ENCODE measurements at regions not wholly inside any gene's neighbourhood (a gene's known extent, or its start where the extent isn't known, plus 50 kb on each side); places are given as distances from the start of the nearest gene placed in this dataset.

DNA sequence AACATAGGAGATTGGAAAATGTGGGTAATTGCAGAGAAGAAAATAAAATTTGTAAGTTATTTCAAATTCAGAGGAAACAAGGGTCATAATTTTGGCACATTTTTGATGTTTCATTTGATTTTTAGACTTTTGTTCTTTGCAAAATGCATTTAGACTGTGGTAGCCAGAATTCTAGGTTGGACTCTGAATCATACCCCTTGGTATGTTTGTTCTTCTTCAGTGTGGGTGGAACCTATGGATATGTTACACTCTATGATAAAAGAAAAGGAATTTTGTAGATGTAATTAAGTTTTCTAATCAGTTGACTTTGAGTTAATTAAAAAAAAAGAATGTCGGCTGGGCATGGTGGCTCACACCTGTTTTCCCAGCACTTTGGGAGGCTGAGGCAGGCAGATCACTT, 827.0 kb downstream of the AACS start:
- no peaks in the 10 kb centered on the region for H3K27me3 Mint-ChIP-seq
- H3K27ac ChIP-seq (ENCODE audit: insufficient read depth, low read length, poor library complexity, severe bottlenecking), result no peak overlapping the region
- no peaks in the 10 kb centered on the region for H3K9me3 ChIP-seq (ENCODE audit: control insufficient read depth in 2 of 2, low read length in 2 of 2)
- H3K4me1 ChIP-seq (ENCODE audit: control insufficient read depth, insufficient read depth, low read length, poor library complexity, severe bottlenecking), result no peaks in the 10 kb centered on the region
- H3K36me3 ChIP-seq (ENCODE audit: control insufficient read depth, insufficient read depth, low read length), result no peaks in the 10 kb centered on the region
- ATAC-seq (ENCODE audit: low read depth in 2 of 2) (no peak), DNase-seq (no peak)
- no peak overlapping the region for H3K4me3 ChIP-seq (ENCODE audit: low read depth, low read length)
- H3K4me1 Mint-ChIP-seq, result no peaks in the 10 kb centered on the region
- H3K27ac Mint-ChIP-seq, result no peak overlapping the region
- peaks cover 0 to 5% (median 2%) of the 10 kb centered on the region in 7 donors for H3K9me3 Mint-ChIP-seq
- no peaks in the 10 kb centered on the region for H3K27me3 ChIP-seq (ENCODE audit: control insufficient read depth, insufficient read depth, low read length)
- no peak overlapping the region for H3K4me3 Mint-ChIP-seq
- H3K36me3 Mint-ChIP-seq, result no peaks in the 10 kb centered on the region

DNA sequence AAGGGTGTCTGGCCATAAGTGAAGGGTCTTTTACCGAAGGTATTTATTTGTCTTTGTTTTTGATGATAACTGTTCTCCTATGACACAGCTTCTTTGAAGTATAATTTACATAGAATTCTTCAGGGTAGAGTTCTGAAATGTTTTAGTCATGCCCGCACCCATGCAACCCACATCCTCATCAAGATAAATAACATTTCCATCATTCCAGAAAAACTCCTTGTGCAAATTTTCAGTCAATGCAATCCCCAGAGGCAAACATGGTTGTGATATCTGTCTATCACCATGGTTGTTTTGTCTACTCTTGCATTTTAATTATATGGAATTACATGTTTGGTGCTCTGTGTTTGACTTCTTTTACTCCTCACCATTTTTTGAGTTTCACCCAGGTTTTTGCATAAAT, 837.8 kb downstream of the AACS start:
- Histone ChIP-seq H3K4me1 (ENCODE audit: control insufficient read depth, insufficient read depth, low read length, poor library complexity, severe bottlenecking) (no peaks in the 10 kb centered on the region), H3K27me3 (ENCODE audit: control insufficient read depth, insufficient read depth, low read length) (no peaks in the 10 kb centered on the region), H3K27ac (ENCODE audit: insufficient read depth, low read length, poor library complexity, severe bottlenecking) (no peak overlapping the region), H3K4me3 (ENCODE audit: low read depth, low read length) (no peak overlapping the region), H3K9me3 (ENCODE audit: control insufficient read depth in 2 of 2, low read length in 2 of 2) (no peaks in the 10 kb centered on the region), H3K36me3 (ENCODE audit: control insufficient read depth, insufficient read depth, low read length) (no peaks in the 10 kb centered on the region)
- DNase-seq (no peak), ATAC-seq (ENCODE audit: low read depth in 2 of 2) (no peak)
- H3K27ac Mint-ChIP-seq, result no peak overlapping the region
- H3K27me3 Mint-ChIP-seq, result no peaks in the 10 kb centered on the region
- H3K9me3 Mint-ChIP-seq, result peaks cover 0 to 13% (median 4%) of the 10 kb centered on the region in 7 donors
- no peaks in the 10 kb centered on the region for H3K36me3 Mint-ChIP-seq
- no peaks in the 10 kb centered on the region for H3K4me1 Mint-ChIP-seq
- H3K4me3 Mint-ChIP-seq, result no peak overlapping the region

DNA sequence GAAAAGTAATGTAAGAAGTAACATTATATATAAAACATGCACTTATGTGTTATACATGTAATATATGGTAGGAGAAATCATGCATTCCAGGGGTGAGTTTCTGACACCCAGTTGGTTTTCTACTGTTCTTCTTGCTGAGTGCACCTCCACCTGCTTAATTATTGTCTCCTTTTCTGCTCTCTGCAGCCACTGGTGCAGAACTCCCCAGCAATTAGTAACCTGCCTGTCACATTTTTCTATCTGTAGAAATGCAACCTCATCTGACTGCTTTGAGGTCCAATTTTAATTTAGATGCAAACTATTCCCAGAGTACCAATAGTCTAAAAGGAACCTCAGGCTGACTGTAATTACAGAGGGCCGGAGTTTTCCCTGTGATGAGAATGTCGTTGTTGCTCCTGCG, 842.1 kb downstream of the AACS start:
- H3K27me3 ChIP-seq (ENCODE audit: control insufficient read depth, insufficient read depth, low read length), result no peaks in the 10 kb centered on the region
- H3K9me3 Mint-ChIP-seq, result peaks cover 2 to 15% (median 5%) of the 10 kb centered on the region in 7 donors
- H3K27ac Mint-ChIP-seq, result no peak overlapping the region
- H3K27me3 Mint-ChIP-seq, result no peaks in the 10 kb centered on the region
- H3K4me3 ChIP-seq (ENCODE audit: low read depth, low read length), result no peak overlapping the region
- H3K9me3 ChIP-seq (ENCODE audit: control insufficient read depth in 2 of 2, low read length in 2 of 2), result no peaks in the 10 kb centered on the region
- H3K4me3 Mint-ChIP-seq, result no peak overlapping the region
- no peaks in the 10 kb centered on the region for H3K4me1 Mint-ChIP-seq
- H3K36me3 Mint-ChIP-seq, result no peaks in the 10 kb centered on the region
- DNase-seq (no peak), ATAC-seq (ENCODE audit: low read depth in 2 of 2) (no peak)
- no peak overlapping the region for H3K27ac ChIP-seq (ENCODE audit: insufficient read depth, low read length, poor library complexity, severe bottlenecking)
- H3K4me1 ChIP-seq (ENCODE audit: control insufficient read depth, insufficient read depth, low read length, poor library complexity, severe bottlenecking), result no peaks in the 10 kb centered on the region
- no peaks in the 10 kb centered on the region for H3K36me3 ChIP-seq (ENCODE audit: control insufficient read depth, insufficient read depth, low read length)

DNA sequence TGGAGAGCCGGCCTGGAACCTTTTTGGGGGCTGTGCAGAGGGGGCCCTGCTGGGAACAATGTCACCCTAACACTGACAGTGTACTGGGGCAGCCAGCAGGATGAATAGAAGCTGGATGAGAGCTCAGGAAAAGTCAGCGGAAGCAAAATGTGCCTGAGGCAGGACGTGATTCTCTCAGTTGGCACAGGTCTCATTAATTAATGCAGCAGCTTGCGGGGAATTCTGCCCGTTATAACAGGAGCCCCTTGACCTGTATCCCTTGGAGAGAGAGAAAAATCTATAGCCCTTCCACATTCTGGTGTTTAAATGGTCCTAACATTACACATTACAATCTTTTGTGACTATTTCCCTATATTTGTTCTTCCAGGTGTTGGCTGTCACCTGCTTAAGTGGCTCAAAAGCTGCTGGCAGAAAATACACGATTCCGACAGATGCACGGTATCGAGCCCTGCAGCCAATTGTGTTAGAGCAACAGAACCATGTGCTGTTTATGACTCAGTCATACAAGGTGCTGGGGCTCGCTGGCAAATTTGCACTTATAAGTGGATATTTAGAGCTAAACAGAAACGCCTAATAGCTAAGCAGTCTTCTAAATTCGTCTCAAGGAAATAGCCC, 854.7 kb downstream of the AACS start:
- DNase-seq, result no peak
- Mint-ChIP-seq H3K4me3 (no peak overlapping the region), H3K27me3 (no peaks in the 10 kb centered on the region), H3K9me3 (peaks cover 1 to 12% (median 5%) of the 10 kb centered on the region in 7 donors), H3K36me3 (no peaks in the 10 kb centered on the region), H3K27ac (no peak overlapping the region), H3K4me1 (no peaks in the 10 kb centered on the region)
- no peak for ATAC-seq (ENCODE audit: low read depth in 2 of 2)
- H3K9me3 ChIP-seq (ENCODE audit: control insufficient read depth in 2 of 2, low read length in 2 of 2), result peaks cover 0 to 3% of the 10 kb centered on the region in 2 experiments
- H3K36me3 ChIP-seq (ENCODE audit: control insufficient read depth, insufficient read depth, low read length), result no peaks in the 10 kb centered on the region
- H3K27me3 ChIP-seq (ENCODE audit: control insufficient read depth, insufficient read depth, low read length), result no peaks in the 10 kb centered on the region
- no peak overlapping the region for H3K27ac ChIP-seq (ENCODE audit: insufficient read depth, low read length, poor library complexity, severe bottlenecking)
- no peaks in the 10 kb centered on the region for H3K4me1 ChIP-seq (ENCODE audit: control insufficient read depth, insufficient read depth, low read length, poor library complexity, severe bottlenecking)
- H3K4me3 ChIP-seq (ENCODE audit: low read depth, low read length), result no peak overlapping the region

DNA sequence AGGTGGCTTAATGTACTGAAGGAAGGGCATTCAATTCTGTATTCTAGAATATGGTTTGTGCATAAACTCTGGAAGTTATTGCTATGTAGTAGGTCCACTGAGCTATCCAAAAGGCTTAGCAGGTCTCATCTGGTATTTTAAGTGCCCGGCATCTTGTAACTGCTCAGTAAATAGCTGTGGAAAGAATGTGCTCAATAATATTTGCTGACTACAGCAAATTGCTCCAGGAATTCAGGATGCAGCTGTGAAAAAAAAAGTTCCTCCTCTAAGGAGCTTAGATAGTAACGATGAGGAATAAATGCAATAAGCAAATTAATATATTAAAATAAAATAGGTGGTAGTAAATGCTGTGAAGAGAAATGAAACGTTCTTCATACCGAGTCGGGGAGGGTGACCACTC, 857.1 kb downstream of the AACS start:
- Histone ChIP-seq H3K27me3 (ENCODE audit: control insufficient read depth, insufficient read depth, low read length) (no peaks in the 10 kb centered on the region), H3K4me1 (ENCODE audit: control insufficient read depth, insufficient read depth, low read length, poor library complexity, severe bottlenecking) (no peaks in the 10 kb centered on the region), H3K9me3 (ENCODE audit: control insufficient read depth in 2 of 2, low read length in 2 of 2) (no peaks in the 10 kb centered on the region), H3K36me3 (ENCODE audit: control insufficient read depth, insufficient read depth, low read length) (no peaks in the 10 kb centered on the region), H3K4me3 (ENCODE audit: low read depth, low read length) (no peak overlapping the region), H3K27ac (ENCODE audit: insufficient read depth, low read length, poor library complexity, severe bottlenecking) (no peak overlapping the region)
- DNase-seq, result no peak
- H3K9me3 Mint-ChIP-seq, result peaks cover 0 to 11% (median 5%) of the 10 kb centered on the region in 7 donors
- H3K4me3 Mint-ChIP-seq, result no peak overlapping the region
- H3K36me3 Mint-ChIP-seq, result no peaks in the 10 kb centered on the region
- no peak for ATAC-seq (ENCODE audit: low read depth in 2 of 2)
- no peak overlapping the region for H3K27ac Mint-ChIP-seq
- H3K4me1 Mint-ChIP-seq, result no peaks in the 10 kb centered on the region
- no peaks in the 10 kb centered on the region for H3K27me3 Mint-ChIP-seq

DNA sequence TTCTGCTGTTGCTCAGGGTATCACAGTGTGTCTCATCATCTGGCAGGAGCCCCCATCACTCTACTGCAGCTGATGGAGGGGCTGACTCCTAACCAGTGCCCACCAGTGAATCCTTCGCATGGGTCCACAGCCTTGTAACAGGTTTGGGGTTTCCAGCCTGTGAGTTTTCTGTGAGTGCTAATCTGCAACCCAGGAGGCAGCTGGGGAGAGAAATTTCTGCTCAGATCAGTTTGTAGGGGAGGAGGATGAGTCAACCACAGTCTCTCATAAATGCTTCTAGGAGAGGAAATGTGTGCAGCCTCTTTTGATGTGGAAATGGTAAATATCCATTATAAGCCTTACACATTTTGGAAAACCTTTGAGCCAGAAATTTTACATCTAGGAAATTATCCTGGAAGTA, 871.3 kb downstream of the AACS start:
- Histone ChIP-seq H3K4me1 (ENCODE audit: control insufficient read depth, insufficient read depth, low read length, poor library complexity, severe bottlenecking) (no peaks in the 10 kb centered on the region), H3K27me3 (ENCODE audit: control insufficient read depth, insufficient read depth, low read length) (no peaks in the 10 kb centered on the region), H3K36me3 (ENCODE audit: control insufficient read depth, insufficient read depth, low read length) (no peaks in the 10 kb centered on the region), H3K27ac (ENCODE audit: insufficient read depth, low read length, poor library complexity, severe bottlenecking) (no peak overlapping the region), H3K9me3 (ENCODE audit: control insufficient read depth in 2 of 2, low read length in 2 of 2) (no peaks in the 10 kb centered on the region), H3K4me3 (ENCODE audit: low read depth, low read length) (no peak overlapping the region)
- ATAC-seq (ENCODE audit: low read depth in 2 of 2) (no peak), DNase-seq (no peak)
- no peak overlapping the region for H3K4me3 Mint-ChIP-seq
- no peaks in the 10 kb centered on the region for H3K36me3 Mint-ChIP-seq
- peaks cover 0 to 5% (median 4%) of the 10 kb centered on the region in 7 donors for H3K9me3 Mint-ChIP-seq
- peaks cover 0 to 2% (median 0%) of the 10 kb centered on the region in 4 donors for H3K4me1 Mint-ChIP-seq
- H3K27me3 Mint-ChIP-seq, result no peaks in the 10 kb centered on the region
- no peak overlapping the region for H3K27ac Mint-ChIP-seq

DNA sequence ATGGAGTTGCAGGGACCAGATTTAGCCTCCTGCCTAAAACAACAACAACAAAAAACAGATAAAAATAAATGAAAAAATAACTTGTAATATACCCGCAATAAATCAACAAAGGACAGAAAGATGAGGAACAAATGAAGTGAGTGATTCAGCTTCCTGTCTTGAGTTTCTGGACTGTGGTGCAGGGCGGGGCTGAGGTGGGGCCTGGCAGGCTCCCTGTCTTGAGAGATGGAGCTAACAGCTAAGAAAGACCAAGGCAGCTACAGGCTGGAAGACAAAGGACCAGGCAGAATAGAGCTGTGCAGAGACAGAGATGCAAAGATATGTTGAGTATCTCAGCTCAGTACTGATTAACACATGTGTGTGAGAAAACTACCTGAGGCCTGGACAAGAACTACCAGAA, 879.2 kb downstream of the AACS start:
- Mint-ChIP-seq H3K4me1 (no peaks in the 10 kb centered on the region), H3K27ac (no peak overlapping the region), H3K36me3 (no peaks in the 10 kb centered on the region), H3K4me3 (no peak overlapping the region), H3K27me3 (no peaks in the 10 kb centered on the region), H3K9me3 (peaks cover 0 to 7% (median 0%) of the 10 kb centered on the region in 7 donors)
- no peak overlapping the region for H3K4me3 ChIP-seq (ENCODE audit: low read depth, low read length)
- ATAC-seq (ENCODE audit: low read depth in 2 of 2), result no peak
- no peaks in the 10 kb centered on the region for H3K36me3 ChIP-seq (ENCODE audit: control insufficient read depth, insufficient read depth, low read length)
- DNase-seq, result no peak
- no peak overlapping the region for H3K27ac ChIP-seq (ENCODE audit: insufficient read depth, low read length, poor library complexity, severe bottlenecking)
- H3K9me3 ChIP-seq (ENCODE audit: control insufficient read depth in 2 of 2, low read length in 2 of 2), result no peaks in the 10 kb centered on the region
- no peaks in the 10 kb centered on the region for H3K4me1 ChIP-seq (ENCODE audit: control insufficient read depth, insufficient read depth, low read length, poor library complexity, severe bottlenecking)
- H3K27me3 ChIP-seq (ENCODE audit: control insufficient read depth, insufficient read depth, low read length), result no peaks in the 10 kb centered on the region

DNA sequence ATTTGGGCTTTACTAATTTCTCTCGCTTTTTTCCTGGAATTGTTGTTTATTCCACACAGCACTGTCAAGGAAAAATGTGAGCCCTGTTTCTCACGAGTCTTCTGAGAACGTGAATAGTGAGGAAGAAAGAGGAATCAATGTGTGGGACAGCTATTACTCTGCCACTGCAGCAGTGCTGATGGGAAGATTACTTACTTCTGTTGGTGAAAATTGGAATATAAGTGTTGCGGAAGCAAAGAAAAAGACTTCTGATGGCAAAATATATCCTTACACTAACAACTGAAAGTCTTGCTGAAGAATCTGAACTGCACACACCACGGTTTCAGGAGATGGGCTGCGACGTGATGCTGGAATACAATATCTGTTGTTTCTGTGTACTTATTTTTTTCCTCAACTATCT, 884.2 kb downstream of the AACS start:
- no peaks in the 10 kb centered on the region for H3K27me3 Mint-ChIP-seq
- Histone ChIP-seq H3K4me1 (ENCODE audit: control insufficient read depth, insufficient read depth, low read length, poor library complexity, severe bottlenecking) (no peaks in the 10 kb centered on the region), H3K27me3 (ENCODE audit: control insufficient read depth, insufficient read depth, low read length) (no peaks in the 10 kb centered on the region), H3K36me3 (ENCODE audit: control insufficient read depth, insufficient read depth, low read length) (no peaks in the 10 kb centered on the region), H3K27ac (ENCODE audit: insufficient read depth, low read length, poor library complexity, severe bottlenecking) (no peak overlapping the region), H3K9me3 (ENCODE audit: control insufficient read depth in 2 of 2, low read length in 2 of 2) (no peaks in the 10 kb centered on the region), H3K4me3 (ENCODE audit: low read depth, low read length) (no peak overlapping the region)
- no peaks in the 10 kb centered on the region for H3K36me3 Mint-ChIP-seq
- no peak for ATAC-seq (ENCODE audit: low read depth in 2 of 2)
- peak overlapping the region in 1 of 4 donors; percentile 15 for H3K4me3 Mint-ChIP-seq
- H3K9me3 Mint-ChIP-seq, result peaks cover 2 to 13% (median 4%) of the 10 kb centered on the region in 7 donors
- H3K4me1 Mint-ChIP-seq, result no peaks in the 10 kb centered on the region
- no peak for DNase-seq
- H3K27ac Mint-ChIP-seq, result no peak overlapping the region
